Fibroblast of mammary gland (primary cell): ENCODE measurements at regions not wholly inside any gene's neighbourhood (a gene's known extent, or its start where the extent isn't known, plus 50 kb on each side); places are given as distances from the start of the nearest gene placed in this dataset.

ENCODE experiments used
- DNase-seq: peaks from one replicate; pipeline ENCODE4 v3.0.0-alpha.2; 2010; ENCODE audit warnings: low read depth
- H3K4me3 ChIP-seq: 2 replicates; pipeline ENCODE4 v1.5.1; 2011; ENCODE audit warnings: low read depth, mild to moderate bottlenecking, low read length, moderate library complexity; ENCODE audit not compliant: control insufficient read depth
- TF ChIP-seq, protein P1 (sequence below): conservative IDR thresholded peaks from 2 replicates; pipeline ENCODE4 v1.5.1; 2011; ENCODE audit warnings: low read depth, low read length, inconsistent platforms; ENCODE audit not compliant: control insufficient read depth, insufficient read depth

DNA sequence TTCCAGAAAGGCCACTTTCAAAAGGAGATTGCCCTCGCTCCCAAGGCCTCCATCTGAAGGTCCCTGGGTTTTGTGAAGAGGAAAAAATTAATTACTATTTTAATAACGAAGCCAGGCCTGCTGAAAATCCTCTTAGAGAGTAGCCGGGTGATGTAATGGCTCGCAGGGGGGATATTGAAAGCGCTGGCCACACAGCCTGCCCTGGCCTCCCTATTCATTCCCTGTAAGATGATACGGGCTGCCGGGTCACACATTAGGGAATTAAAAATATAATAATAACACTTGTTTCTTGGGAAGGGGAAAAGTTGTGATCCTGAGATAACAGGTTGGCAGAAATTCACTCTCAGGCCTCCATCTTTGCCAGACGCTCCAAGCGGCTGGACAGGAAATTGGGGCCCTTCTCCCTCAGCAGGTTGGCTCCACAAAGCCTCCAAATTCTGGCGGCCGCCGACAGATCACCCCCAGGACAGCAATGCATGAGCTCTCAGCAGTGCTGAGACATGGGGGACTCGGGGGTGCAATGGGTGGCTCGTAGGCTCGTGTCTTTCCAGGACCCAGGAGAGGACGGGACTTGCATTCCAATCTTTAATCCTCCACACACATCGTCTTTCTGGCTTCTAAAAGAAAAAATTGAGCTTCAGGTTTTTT, 299.9 kb upstream of the SALL3 start:
- TF ChIP-seq, protein P1, sequence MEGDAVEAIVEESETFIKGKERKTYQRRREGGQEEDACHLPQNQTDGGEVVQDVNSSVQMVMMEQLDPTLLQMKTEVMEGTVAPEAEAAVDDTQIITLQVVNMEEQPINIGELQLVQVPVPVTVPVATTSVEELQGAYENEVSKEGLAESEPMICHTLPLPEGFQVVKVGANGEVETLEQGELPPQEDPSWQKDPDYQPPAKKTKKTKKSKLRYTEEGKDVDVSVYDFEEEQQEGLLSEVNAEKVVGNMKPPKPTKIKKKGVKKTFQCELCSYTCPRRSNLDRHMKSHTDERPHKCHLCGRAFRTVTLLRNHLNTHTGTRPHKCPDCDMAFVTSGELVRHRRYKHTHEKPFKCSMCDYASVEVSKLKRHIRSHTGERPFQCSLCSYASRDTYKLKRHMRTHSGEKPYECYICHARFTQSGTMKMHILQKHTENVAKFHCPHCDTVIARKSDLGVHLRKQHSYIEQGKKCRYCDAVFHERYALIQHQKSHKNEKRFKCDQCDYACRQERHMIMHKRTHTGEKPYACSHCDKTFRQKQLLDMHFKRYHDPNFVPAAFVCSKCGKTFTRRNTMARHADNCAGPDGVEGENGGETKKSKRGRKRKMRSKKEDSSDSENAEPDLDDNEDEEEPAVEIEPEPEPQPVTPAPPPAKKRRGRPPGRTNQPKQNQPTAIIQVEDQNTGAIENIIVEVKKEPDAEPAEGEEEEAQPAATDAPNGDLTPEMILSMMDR: no peak
- no peak overlapping the region for H3K4me3 ChIP-seq
- no peak for DNase-seq

DNA sequence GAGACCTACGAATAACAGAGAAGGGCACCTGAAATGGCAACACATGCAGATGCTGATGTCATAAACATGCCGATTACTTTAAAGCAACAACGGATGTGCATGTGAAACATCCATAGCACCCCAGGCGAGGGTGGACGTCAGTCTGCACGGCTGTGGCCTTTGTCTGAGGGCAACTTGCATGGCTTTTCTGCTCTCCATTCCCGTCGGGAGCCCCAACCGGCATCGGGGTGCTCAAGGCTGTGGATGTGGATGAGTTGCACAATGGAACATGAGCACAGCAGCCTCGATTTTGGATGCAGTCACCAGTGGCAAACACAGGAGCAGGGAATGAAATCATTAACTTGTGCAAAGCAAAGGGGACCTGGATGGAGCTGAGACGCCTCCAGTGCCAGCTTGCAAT, 298.2 kb upstream of the SALL3 start:
- DNase-seq: no peak
- no peak overlapping the region for H3K4me3 ChIP-seq

DNA sequence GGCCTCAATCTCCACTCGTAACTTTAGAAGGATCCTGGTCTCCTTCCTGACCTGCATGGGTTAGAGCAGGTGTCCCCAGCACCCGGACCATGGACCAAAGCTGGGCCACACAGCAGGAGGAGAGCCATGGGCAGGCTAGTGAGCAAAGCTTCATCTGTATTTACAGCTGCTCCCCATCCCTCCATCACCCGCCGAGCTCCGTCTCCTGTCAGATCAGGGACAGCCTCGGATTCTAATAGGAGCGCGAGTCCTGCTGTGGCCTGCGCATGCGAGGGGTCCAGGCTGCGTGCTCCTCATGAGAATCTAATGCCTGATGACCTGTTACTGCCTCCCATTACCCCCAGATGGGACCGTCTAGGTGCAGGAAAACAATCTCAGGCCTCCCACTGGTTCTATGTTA, 297.7 kb upstream of the SALL3 start:
- TF ChIP-seq, protein P1: no peak
- no peak overlapping the region for H3K4me3 ChIP-seq
- no peak for DNase-seq

More for the DNA sequence above, 298.2 kb upstream of the SALL3 start:
- TF ChIP-seq, protein P1: no peak

DNA sequence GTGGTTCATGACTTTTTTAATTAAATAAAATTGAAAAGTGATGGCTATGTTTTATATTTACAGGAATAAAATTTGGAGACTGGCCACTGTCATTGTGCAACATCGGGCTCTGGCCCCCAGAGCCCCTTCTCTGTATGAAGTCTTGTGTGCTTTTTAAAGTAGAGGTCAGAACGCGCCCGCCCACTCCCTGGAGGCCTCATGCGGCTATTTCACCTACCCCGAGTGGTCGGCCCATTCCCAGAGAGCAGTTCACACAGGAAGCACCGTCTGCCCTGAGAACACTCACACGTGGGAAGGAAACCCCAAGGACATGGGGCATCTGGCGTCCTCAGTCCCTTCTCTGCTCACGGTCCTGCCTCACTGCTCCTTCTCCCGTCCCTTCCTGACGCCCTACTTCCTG, 296.9 kb upstream of the SALL3 start:
- TF ChIP-seq, protein P1: no peak
- DNase-seq: no peak
- no peak overlapping the region for H3K4me3 ChIP-seq

DNA sequence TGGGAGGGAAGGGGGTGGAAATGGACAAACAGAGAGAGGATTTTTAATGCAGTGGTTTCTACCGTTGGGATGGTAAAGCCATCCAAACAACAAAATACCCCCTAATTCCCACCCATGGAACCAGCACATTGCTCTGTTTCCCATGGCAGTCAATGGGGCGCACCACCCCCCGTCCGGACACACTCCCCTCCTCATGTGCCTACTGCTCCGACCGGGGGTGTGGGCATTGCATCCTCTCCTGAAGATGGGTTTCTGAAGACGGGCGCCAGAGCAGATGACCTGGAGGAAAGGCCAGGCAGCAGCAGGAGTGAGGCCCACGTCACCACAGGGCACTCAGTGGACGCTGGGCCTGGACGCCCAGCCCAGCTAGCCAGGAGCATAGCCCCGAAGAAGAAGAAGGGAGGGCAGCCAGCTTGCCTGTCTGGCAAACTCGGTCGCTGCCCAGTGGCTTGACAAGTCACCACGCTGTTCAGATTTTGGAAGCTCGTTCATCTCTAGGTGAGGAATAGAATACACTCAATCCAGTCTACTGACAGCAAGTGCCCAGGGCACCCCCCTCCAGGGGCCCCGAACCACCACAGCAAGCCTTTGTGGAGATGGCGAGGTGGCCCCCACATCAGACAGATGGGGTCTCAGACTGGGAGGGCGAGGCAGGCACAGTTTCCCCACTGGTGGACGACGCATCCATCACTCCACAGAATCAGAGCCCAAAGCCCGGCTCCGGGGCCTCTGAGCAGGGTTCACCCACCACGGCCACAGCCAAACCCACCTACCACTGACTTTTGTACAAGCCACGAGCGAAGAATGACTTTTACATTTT, 296.2 kb upstream of the SALL3 start:
- DNase-seq: no peak
- TF ChIP-seq, protein P1: no peak
- no peak overlapping the region for H3K4me3 ChIP-seq

DNA sequence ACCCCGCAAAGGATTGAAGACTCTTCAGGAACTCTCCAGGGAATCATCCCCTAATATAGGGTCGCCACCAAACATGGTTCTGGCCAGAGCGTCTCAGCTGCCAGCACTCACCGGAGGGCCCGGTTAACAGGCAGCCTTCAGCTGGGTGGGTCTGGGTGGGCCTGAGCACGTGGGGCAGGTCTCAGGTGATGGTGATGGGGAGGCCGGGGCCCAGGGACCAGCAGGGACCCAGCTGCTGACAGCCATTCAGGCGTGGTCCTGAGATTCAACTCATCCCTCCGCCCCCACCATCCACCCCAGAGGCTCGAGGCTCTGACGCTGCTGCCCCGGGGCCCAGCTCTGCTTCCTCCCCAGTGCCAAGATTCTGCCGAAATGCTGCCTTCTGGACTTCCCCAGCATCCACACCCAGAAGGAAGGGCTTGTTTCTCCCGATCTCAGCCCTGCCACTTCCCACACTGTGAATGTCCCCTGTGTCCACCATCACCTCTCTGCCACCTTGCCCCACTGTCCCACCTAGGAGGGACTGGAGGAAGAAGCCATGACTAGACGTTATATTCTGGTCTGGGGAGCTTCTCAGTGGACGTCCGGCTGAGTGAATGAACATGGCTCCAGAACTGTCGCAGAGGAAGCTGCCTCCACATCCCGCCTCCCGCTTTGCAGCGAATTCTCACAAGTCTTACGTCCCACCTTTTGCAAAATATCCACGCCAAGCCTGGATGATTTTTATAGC, 294.2 kb upstream of the SALL3 start:
- no peak overlapping the region for H3K4me3 ChIP-seq
- TF ChIP-seq, protein P1: no peak
- no peak for DNase-seq
